HG02852 (cell line): ENCODE measurements at regions not wholly inside any gene's neighbourhood (a gene's known extent, or its start where the extent isn't known, plus 50 kb on each side); places are given as distances from the start of the nearest gene placed in this dataset.

Source experiments
- ATAC-seq: cut with Tn5 transposase; IDR thresholded peaks from one replicate; pipeline ENCODE4 v1.9.1; 2021; ENCODE audit warnings: mild to moderate bottlenecking, moderate library complexity; ENCODE audit not compliant: unreplicated experiment

DNA sequence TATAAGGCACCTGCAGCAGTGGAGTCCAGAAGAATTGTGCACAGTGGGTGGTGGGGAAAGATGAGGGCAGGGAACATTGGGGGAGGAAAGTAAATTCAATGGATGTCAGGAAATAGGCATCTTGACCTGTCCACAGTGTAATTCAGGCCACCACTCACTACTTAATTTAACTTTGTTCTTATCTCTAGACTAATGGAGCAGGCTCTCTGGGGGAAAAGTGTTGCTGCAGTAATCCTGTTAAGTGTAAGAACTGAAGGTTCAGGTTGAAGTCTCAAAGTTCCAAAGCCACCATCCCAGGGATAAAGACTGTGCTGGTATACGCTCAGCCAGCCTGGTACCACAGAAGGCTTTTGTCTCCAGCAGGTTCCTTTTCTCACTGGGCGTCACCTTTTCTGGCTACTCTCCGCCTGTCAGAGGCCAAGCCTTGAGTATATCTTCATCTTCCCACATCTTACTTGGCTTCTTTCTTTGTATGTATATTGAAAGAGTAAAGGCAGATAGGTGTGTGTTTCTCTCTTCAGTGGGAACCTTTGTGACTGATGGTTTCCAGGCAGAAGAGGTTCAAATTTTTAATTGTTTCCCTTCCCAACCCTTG, 150.9 kb upstream of the DMRT1 start:
- ATAC-seq, result no peak

DNA sequence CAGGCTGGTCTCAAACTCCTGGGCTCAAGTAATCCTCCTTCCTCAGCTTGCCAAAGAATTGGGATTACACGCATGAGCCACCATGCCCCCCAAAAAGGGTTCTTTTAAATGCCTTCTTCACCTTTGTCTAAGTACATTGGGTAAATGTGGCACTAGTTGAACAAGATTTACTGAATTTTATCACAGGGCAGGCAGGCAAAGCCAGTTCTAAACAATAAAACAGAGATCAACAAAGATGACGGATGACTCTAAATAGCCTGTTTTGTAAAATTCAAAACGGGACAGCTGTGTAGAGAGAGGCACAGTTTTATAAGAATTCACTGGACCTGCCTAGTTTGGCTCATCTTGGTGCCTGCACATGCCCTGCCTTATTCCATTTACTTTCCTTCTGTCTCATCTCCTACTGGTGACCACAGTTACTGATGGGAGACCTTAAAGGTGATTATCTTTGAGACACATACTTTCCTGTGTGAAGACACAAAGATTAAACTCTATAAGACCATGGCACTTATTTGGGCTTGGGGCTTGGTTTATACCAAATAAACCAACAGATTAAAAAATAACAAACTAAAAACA, 149.6 kb upstream of the DMRT1 start:
- ATAC-seq, result no peak

DNA sequence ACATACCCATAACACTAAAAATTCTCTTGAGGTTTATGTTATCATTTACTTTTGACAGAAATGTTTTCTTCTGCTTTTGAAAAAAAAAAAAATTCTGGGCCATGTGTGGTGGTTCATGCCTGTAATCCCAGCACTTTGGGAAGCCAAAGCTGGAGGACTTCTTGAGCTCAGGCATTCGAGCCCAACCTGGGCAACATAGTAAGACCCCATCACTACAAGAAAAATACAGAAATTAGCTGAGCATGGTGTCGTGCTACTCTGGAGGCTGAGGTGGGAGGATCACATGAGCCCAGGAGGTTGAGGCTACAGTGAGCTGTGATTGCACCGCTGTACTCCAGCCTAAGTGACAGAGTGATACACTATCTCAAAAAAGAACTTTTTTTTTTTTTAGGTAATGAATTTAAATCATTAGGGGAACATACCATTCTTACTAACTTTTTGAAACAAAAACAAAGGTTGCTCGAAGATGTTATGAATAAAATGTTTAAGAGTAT, 148.8 kb upstream of the DMRT1 start:
- ATAC-seq, result no peak

DNA sequence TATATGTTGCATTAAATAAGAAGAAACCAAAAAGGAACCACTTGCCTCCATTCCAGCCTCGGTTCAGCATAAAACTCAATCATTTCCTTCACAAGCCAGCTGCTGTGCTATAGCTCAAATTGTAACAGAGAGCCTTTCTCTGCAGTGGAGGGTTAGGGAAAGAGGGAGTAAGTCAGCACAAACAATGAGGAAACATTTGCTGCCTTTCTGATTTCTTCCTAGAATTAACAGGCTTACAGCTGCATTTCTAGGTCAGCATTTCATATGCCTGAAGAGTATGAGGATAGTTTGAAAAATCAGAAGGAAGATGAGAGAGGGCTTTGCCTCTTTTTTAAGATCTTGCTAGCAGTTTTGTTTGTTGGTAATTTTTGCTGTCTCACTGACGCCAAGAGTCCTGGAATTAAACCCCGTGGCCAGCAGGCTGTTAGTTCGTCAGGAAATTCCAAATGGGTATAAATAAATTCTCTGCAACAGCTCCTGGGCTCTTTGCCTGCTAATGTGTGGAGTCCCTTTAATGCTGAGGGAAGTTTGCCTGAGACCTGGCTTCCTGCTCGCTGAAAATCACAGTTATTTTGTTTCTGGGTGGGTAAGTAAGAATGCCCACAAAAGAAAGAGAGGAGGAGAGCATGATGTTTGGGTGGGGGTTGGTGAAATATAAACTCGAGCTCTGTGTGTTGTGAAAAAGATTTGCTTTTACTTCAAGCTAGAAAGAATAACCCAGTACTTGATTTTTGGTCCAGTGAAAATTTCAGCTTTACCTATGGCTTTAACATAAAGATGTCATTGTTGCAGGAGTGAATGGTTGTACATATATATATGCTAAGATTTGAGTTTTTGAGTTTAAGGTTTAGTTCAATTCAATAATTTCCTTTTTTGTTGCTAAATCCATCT, 148.1 kb upstream of the DMRT1 start:
- no peak for ATAC-seq

DNA sequence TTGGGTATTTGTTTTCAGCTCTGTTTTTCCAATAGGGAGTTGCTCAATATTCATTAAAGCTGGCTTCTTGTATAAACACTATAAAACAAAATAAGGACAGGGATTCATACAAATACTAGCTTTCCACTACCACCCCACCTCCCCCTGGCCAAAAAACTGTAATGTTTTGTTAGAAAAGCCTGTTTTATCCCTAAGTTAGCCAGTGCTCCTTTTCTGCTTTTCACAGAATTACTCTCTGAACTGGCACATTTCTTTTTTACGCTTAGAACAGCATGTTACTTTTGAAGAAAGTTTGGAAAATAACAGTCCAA, 147.4 kb upstream of the DMRT1 start:
- ATAC-seq, result no peak

DNA sequence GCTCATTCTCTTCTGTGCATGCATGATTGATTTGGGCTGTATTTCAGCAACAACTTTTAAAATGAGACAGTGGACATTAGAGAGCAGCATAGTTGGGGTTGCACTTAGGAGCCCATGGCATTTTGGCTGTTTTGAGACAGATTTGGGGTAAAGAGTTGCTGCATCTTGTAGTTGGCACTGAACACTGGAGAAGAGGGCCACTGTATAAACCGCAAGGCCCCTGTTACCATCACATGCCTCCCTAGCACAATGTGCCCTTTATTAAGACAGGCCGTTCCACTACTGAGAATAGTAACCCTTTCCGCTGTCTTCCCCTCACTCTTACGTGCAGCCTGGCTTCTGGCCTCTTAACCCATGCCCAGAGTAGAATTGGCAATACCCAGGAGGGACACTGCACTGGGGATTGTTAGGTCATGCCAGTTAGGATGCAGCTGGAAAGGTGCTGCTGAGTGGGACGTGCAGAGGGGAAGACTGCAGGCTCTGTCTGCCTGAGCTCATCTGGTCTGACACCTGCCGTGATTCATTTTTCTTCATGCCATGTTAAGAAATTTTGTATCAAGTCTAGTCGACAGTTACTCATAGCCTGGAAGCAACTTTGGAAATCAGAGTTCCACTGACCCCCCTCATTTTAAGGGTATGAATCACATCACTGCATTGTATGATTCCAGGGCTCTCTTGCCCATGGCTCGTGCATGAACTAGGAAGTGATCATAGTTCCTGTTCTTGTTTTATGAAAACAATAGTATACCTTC, 146.9 kb upstream of the DMRT1 start:
- ATAC-seq, result no peak

DNA sequence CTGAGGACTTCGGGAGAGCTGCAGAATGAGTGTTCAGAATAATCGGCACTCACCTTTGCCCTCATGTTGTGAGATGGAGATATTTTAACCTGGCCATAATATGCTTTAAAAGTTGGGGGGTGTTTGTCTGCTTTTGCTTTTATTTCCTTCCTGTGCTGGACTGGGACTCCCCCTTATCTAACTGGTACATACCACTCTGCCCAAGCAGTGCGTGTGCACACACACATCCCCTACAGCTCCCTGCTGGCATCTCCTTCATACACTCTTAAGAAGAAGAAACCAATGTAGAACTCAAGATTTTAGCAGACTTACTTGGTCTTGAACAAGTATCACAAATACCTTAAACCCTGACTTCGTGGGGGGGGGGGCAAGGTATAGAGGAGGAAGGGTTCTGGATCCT, 146.2 kb upstream of the DMRT1 start:
- no peak for ATAC-seq

DNA sequence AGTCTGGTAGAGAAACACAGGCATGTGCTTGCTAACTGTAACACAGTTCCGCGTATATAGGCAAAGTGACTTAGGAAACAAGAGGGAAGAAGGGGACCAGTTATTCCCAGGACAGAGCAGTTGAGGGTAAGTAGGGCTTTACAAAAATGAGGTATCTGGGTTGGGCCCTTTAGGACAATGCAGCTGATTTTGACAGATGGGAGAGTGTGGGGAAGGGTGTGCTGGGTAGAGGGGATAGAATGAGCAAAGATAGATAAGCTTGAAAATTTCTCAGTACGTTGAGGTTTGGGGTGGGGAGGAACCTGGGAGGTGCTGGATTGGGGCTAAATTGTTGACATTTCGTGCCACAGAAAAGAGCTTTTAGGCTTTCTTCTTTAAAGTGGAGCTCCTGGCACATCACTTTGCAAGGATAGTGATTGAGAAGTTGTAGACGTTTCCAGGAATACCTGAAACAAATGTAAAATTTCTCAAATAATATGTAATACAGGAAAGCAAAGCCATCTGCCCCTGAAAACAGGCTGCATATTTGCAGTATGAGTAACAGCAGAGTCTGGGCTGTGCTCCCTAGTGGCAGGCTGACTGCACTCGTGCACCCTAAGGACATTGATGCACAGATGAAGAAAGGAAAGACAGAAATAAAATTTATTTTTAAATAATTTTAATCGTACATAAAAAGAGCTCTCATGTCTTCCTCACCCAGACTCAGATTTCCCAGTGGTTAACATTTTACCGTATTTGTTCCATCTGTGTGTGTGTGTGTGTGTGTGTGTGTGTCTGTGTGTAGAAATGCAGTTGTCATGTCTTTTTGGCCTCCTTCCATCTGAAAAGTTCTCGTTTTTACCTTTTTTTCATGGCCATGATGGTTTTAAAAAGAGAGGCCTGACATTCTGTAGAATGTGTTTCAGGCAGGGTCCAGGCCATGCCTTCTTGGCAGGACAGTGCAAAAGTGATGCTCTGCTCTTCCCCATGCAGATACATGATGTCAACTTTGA, 144.9 kb upstream of the DMRT1 start:
- no peak for ATAC-seq

DNA sequence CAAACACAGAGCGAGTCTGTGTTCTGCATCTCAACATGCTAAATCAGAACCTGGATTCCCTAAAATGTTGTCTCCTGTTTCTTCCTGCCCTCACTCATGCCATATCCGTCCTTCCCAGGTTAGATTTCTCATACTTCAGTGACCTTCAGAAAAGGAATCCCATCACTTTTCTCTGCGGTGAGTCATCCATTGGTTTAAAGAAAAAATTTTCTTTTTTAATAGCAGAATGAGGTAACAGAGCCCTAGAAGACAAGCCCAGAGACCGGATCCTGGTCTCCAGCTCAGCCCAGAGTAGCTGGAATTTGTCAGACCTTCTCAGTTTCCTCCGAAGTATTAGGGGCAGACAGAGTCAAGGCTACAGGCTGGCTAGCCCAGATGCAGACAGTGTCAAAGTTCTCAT, 143.2 kb upstream of the DMRT1 start:
- ATAC-seq, result no peak

DNA sequence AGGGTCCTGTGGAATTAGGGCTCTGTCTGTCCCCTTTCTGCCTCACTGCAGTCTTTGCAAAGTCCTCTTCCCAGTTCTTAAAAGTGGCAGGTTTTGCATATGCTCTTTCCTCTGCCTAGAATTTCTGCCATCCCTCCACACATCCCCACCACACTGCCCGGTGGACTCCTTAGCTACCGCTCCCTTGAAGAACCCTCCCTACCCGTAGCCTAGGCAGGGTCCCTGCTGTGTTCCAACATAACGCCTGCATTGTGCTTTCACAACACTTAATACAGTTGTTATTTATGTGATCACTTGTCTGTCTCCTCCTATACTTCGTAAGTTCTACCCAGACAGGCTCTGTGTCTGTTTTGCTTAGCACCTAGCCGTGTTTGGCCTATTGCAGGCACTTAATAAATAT, 142.5 kb upstream of the DMRT1 start:
- no peak for ATAC-seq

DNA sequence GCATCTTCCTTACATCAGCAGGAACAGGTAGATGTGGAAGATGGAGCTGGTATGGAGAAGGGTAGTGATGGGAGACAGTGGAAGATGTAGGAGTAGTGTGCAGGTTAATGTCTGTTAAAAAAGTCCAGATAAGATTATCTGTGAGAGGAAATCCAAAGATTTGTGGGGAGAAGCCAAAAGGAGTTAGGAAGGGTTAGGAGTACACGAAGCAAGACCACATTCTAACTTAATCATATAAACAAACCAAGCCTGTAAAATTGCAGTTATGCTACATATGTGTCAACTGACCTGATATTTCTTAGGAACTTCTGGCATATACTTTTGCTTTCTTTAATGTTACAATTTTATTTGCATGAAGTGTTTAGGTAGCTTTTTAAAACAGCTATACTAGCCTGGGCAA, 142.1 kb upstream of the DMRT1 start:
- no peak for ATAC-seq

DNA sequence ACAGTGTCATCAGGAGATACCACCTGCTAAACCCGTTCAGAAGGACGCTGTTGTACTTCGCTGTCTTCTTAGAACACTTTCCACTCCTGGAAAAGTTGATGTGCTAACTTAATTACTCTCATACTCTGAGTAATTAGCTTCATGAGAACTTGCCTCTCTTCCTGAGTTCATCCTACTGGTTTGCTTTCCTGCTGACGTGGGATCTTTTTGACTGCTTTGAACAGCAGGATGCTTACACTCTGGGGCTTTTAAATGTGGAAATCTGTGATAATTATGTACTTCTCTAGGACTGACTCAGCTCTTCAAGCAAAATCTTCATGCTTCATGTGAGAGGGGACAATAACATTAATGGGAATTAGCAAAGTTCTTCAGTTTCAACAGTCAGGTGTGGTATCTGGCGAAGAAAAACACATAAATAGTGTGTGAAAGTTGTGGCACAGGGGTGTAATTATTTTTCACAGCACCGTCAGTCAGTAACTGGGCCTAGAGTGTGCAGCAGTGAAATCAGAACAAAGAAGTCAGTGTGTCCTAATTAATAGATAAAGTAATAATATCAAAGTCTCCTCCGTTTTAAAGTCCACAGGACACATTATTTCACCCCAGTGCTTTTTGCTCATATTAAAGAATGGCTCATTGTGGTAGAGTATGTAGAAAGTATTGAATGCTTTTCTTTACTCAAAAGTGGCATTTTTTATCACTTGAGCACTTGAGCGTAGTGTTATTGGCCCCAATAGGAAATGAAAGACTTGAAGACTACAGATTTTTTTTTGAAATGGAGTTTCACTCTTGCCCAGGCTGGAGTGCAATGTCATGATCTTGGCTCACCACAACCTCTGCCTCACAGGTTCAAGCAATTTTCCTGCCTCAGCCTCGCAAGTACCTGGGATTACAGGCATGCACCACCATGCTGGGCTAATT, 140.9 kb upstream of the DMRT1 start:
- peak; percentile 64 for ATAC-seq

DNA sequence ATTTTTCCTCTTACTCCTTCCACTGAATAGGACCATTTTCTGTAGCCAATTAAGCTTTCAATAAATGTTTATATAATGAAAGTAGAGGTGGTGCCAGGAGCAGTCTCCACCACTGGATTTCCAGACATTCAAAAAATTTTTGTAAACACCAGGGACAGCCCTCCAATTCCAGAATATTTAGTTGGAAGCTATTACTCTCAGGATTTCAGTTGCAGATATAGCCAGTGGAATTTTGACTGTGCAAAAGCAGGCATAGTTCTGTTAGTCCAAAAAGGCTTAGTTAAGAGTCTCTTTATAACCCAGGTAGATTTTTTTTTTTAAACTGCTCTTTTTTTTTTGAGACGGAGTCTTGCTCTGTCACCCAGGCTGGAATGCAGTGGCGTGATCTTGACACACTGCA, 138.1 kb upstream of the DMRT1 start:
- ATAC-seq, result no peak

DNA sequence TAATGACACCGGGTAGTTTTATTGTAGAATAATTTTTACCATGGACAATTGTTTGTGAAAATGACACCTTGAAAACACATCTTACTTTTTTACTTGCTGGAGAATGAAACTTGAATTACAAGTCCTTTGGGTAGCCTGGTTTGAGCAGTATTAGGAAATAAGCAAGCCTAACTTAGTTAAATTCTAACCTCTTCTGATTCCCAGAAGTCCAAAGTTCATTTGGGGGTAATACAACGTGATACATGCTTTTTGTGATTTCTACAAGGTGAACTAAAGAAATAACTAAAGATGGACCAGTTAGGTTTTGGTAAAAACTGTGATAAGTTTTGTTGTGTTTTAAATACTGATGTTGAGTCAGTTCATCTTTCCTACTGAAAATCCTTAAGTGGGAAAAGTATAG, 135.4 kb upstream of the DMRT1 start:
- ATAC-seq, result no peak

DNA sequence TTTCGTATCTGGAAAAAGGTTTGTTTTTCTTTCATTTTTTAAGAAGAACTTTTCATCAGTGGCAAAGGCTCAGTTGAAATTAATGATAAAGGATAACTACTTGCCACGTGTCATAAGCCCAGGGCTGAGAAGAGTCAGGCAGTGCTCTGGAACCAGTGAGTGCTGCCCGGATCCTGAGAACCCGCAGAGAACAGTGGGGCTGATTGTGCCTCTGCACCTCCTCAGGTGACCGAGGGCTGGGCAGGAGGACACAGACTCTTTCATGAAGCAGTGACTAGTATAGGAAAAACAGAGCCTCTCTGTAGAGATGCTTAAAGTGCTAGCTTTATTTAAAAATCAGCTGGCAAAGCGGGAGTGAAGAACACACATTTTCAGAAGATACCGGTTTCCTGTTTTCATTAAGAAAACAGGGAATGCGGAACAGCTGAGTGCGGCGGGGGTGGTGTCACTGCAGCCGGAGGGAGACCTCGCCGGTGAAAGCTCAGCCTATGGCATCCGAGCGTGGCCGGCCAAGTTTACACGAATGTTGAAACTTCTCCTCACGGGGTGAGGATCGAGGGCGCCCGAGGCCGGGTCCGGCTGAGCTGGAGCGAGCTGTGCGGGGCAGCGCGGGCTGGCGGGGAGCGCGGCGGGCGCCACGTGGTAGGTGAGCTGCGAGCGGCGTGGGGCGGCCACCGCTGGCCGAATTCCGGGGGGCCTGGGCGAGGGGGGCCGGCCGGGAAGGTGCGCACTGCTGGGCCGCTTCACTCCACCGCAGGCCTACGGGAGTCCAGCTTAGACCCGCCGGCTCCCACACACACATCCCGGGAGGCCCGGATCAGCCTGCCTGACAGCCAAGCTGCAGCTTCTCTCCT, 134.7 kb upstream of the DMRT1 start:
- ATAC-seq, result peak; percentile 54

DNA sequence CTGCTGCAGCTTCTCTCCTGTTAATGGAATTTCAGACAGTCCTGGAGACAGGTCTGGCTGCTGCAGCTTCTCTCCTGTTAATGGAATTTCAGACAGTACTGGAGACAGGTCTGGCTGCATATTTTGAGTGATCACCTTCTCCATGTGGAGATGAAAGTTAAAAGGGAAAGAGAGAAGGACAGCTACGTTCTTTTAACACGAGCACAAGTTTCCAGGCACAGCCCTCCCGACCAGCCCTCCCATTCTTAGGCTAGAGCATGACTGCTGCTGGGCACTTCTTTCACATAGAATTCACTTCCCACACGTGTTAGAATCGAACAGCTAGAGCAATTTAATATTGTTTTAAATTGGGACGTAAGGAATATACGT, 133.3 kb upstream of the DMRT1 start:
- ATAC-seq, result no peak

DNA sequence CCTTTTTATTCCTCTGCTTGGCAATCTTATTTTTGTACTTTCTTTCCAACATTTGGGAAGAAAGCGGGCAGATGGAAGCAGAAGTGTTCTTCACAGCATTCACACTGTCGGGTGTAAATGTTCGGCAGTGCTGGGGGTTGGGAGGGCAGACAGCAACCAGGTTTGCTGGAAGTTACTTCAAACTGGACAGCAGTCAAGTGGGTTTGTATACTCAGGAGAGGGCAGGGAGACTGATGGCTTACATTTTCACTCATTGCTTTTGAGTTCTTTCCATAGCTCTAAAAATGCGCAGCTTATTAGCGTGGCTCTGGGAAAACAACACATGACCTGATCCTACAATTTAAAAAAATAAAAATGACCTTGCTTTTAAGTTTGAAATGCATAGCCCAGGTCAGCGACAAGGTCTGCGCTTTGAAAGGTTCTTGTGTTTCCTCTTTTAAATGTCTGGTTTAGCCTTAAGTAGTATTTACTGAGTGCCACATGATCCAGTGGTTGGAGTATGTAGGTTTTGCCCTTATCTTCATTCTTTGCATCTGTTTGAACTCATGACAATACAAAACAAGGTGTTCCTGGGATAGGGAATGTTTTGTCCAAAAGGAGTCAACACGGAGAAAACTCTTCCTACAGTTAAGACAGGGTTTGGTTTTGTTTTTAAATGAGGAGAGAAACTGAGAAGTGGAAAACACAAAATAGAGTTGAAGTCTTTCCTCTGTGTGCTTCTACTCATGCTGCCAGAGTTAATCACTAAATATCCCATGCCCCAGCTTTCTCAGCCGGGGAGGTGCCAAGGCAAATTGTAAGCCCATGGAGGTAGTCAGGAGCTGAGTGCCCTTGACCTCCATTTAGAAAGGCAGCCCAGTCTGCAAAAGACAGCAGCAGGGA, 132.7 kb upstream of the DMRT1 start:
- ATAC-seq, result no peak
